Endothelial cell of hepatic sinusoid (primary cell): ENCODE measurements at regions not wholly inside any gene's neighbourhood (a gene's known extent, or its start where the extent isn't known, plus 50 kb on each side); places are given as distances from the start of the nearest gene placed in this dataset.
"Not testable (repeated sequence)": the region's sequence is repeated elsewhere in the genome, so short reads cannot be mapped to it uniquely, and the experiment has no call there.

ENCODE experiments used
- in situ Hi-C: cut with HindIII; loops from 2 replicates; pipeline ENCODE4 v1.10.0; 2017; ENCODE audit warnings: low sequenced_read_pairs

DNA sequence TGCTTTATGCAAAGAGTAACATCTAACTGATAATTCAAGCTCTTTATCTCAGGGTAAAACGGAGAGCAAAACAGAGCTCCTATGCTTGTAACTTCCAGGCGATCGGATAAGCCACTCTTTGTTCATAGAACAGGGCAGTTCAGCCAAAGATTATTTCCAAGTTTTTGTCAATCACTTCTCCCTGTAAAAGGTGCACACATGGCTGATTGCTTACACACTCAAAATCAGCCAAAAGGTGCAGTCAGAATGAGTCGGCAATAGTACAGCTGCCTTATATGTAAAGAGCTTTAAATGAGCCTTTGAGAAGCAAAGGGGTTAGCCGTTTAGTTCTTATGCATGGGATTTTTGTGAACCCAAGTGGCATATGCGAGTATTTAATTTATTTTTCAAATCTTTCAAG, 449.6 kb upstream of the POU3F2 start:
- in situ Hi-C loops, result no loop called here

DNA sequence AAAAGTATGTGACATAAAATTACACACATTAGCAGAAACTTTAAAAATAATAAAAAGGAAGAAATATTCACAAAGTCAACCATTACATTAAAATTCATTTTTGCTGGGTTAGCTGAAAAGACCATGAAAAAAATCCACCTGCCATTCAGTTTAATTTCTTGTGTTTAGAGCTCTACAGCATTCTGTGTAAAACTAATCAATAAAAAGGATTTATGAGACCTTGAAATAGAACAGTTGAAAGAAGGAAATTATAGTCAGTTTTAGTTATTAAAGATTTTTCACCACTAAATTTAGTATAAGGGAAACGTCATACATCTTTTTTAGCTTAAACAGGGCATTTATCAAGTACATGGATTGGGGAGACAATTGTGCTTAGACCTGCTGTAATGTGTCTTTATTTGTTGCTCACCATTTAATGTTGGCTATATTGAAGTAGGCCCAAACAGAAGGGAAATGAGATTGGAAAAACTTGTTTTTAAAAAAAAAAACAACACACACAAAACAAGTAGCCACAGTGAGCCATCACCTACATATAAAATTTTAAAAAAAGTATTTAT, 438.7 kb upstream of the POU3F2 start:
- in situ Hi-C loops, result no loop called here

DNA sequence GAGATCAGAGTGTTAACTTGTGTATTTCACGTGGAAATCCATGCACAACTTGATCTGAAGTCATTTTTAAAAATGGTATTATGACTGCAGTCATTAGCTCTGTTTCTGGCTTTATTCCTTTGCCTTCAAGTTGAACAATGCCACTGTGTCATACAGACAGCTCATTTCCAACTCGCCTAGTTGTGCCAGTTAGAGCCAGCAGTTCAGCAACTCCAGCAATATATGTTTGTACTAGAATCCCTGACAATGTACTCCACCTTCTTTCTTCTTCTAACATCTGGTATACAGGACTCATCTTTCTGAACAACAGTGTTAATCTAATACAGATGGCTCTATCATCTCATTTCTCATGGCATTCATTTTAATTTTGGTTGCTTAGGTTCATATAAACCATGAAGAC, 418.3 kb upstream of the POU3F2 start:
- in situ Hi-C loops, result no loop called here

DNA sequence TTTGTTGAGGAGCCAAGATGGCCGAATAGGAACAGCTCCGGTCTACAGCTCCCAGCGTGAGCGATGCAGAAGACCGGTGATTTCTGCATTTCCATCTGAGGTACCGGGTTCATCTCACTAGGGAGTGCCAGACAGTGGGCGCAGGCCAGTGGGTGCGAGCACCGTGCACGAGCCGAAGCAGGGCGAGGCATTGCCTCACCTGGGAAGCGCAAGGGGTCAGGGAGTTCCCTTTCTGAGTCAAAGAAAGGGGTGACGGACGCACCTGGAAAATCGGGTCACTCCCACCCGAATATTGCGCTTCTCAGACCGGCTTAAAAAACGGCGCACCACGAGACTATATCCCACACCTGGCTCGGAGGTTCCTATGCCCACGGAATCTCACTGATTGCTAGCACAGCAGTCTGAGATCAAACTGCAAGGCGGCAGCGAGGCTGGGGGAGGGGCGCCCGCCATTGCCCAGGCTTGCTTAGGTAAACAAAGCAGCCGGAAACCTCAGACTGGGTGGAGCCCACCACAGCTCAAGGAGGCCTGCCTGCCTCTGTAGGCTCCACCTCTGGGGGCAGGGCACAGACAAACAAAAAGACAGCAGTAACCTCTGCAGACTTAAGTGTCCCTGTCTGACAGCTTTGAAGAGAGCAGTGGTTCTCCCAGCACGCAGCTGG, 417.7 kb upstream of the POU3F2 start:
- in situ Hi-C loops, result not testable (repeated sequence)

DNA sequence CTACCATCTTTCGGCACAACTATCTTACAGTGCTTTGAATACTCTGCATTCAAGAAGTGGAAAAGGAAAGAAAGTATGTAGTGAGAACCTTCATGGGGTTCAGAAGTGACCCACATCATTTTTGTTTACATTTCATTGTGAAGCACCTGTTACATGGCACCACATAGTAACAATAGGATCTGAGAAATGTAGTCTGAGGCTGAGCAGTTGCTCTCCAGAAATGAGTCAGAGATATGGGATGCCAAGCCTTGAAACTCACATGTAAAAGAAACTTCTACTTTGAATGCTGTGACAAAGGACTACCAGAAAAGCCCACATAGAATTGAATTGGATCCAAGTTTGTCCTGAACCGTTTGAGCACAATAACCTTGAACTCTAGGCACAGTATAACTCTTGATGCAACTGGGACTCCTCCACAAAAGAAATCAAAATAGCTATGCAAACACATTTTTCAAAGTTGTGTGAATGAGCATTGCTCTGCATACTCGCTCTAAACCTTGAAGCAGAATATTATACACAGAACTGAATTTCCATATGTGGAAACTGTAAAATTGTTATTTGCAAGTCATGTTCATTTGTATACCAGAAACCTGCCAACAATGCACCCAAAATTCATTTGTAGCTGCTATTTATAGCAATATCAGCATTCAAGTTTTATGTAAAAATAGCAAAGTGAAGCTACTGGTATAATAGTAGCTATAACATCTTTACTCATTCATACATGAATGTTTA, 400.9 kb upstream of the POU3F2 start:
- in situ Hi-C loops, result no loop called here

DNA sequence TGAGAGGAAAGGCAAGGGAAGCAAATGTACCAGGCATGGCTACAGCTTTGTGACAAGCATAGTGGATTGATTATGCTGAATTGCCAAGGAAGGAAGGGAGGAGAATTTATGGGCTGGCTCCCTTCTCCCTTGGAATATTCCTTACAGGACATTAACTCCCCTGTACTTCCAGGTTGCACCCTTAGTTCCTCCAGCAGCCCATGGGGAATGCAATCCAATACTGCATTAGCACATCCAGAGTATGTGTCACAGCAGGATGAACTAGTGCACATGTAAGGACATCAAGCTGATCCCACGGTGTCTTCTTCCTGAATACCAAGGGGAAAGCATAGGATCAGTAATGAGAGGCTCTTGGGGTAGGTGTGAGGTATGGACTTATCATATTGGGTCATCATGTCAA, 390.7 kb upstream of the POU3F2 start:
- in situ Hi-C loops, result no loop called here

DNA sequence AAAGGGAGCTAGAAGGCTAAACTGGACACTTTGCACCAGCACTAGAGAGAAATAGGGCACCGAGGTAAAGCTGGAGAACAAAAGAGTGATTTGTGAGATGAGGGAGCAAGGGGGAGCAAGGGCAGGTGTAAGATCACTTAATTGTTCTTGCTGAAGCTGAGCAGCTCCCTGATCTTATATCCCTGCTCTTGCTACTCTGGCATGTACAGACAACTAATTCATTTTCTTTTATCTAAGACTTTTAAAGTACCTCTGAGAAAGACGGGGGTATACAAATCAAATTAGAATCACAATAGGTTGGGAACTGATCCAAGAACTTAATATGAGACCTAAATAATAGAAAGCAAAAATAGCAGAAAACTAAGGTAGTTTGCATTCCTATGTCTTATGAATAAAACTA, 381.7 kb upstream of the POU3F2 start:
- in situ Hi-C loops, result no loop called here

DNA sequence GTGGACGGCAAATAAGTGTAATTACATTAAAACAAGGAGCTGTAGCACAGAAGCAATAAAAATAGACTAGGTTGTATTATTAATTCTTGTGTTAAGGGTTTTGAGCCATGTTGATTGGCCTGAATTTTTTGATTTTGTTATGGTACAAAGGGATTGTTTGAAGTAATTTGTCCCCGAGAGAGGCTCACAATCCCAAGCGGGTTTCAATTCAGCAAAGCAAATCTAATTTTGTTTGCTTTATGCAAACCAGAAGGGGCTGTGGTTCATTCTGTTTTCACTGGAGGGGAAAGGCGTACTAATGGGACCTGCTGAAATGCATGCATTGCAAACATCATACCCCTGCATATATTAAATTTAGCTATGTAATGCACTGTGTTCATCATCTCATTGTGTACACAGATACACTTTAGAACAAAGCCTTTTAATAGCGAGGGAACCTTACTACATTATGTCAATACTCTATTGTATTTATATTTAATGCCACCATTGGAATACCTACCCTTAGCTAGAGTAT, 379.5 kb upstream of the POU3F2 start:
- in situ Hi-C loops, result no loop called here

DNA sequence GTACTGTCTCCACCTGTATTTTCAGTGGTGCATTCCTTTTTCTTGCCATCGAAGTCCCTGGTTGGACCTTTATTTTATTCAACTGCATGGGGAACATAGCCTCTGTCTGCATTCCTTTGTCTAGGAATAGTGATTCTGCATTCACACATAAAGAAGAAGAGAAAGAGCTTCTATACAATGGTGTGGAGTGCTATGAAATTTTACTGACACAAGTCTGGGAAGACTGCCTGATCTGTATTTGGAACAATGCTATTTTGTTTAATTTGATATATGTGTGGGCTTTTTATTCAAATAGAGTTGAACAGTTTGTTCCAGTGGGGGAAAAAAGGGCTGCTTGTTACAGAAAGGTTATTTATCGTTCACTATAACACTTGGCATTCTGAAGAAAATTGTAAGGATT, 375.7 kb upstream of the POU3F2 start:
- in situ Hi-C loops, result no loop called here

DNA sequence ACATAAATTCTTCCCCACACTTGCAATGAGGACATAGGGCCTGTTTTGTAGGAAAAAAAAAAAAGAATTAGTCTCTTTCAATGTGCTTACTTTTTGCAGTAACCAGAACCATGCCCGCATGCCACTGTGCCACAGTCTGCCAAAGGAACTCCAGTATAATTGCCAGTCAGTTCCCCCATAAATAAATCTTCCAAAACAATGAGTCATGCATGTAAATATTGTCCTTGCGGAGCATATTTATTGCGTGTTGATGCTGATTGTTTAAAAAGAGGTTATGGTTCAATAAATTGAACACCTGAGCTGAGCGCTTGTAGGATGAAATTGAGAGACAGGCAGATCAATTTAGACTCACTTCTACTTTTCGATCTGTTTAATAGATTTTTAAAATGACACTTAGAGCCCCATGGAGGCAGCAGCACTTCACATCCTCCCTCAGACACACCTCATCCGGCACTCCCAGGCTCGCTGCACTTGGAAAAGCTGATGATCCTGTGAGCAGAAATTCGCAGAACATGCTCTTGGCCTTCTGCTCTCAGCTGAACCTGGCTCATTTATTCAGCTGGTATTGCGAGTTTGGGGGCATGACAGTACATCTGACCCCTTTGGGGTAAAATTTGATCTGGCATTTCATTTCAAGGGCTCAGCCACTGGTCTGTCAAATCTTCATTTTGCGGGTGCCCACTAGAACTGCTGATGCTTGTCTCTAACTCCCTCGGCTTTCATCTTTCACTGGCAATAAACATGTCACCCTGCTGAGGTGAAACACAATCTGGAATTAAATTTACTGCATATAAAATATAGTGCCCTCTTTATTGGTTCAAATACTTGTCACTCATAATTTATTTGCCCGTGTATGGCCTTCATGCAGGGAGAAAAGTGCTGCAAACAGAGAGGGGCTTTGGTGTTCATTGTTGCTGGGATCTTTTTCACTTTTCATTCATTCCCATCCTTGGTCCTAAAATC, 371.1 kb upstream of the POU3F2 start:
- in situ Hi-C loops, result no loop called here

DNA sequence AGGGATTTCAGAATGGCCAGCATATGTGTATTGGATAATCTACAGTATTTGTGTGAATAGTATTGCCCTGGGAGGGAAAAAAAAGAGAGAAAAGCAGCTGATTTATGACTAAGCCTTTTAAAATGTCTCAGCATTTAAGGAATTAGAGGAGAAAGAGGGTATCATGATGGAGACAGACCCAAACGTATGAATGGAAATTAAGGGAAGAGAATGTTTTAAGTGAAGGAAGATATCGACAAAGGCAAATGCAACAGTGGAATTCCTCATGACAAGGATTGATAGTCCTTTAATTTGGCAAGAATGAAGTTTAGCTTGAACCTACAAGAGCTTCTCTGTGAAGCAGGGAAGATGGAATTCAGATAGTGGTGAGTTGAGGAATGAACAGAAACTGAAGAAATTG, 367.3 kb upstream of the POU3F2 start:
- in situ Hi-C loops, result no loop called here

DNA sequence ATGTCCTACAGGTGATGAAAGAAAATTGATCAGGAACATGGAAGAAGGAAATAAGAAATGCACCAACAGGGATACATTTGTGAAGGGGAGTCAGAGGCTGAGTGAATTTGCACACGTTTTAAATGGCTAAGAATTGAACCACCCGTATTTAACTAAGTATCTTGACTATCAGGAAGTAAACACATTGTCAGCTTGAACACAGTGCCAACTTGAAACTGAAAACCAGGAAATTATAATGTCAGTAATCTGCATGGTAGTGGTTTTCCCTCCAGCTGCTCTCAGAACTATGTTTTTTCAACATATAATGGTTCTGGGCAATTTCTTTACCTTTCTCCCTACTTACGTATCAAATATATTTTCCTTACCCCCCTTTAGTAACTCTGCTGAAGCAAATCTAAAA, 366.5 kb upstream of the POU3F2 start:
- in situ Hi-C loops, result no loop called here

DNA sequence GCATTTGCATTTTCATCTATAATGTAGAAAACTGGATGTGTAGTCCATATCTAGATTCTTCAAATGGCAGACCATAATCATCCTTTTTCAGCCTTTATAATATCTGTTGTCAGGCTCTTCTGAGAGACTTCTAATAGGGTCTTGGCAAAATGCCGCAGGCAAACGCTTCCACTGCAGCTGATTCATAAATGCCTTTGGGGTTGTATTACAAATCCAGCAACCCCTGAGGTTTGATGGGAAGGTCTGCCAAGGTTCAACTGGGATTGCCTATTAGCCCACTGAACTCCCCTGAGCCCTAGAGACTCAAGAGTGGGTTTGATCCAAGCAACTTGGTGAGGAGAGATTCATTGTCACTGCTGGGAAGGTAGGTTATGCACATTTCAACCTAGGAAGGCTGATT, 365.2 kb upstream of the POU3F2 start:
- in situ Hi-C loops, result no loop called here

DNA sequence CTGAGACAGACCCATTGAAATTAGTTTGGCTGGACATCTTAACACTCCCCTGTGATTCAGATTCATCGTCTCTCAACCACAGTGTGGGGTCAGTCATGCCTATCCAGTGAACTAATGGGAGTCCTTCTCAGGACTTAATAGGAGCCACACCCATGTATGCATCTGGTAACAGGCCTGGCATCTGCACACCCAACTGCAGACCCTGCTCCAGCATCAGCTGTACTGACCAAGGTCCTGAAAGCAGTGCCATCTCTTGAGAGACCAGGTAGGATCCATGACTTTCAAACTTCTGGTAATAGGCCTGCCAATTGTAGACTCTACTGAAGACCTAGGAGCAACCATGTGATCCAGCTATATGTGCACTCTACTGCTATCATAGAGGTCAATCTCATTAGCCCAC, 363.6 kb upstream of the POU3F2 start:
- in situ Hi-C loops, result no loop called here

DNA sequence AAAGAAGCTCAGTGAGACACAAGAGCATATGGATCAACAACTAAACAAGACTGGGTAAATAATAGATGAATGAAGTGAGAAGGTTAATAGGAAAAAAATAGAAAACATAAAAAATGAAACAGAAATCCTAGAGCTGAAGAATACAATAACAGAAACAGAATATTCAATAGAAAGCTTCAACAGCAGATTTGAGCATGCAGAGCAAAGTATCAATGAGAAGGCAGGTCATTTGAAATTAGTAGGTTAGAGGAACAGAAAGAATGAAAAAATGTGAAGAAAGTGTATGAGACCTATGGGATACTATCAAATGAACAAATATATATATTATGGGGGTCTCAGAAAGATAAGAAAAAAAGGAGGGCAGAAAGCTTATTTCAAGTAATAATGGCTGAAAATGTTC, 362.9 kb upstream of the POU3F2 start:
- in situ Hi-C loops, result no loop called here

DNA sequence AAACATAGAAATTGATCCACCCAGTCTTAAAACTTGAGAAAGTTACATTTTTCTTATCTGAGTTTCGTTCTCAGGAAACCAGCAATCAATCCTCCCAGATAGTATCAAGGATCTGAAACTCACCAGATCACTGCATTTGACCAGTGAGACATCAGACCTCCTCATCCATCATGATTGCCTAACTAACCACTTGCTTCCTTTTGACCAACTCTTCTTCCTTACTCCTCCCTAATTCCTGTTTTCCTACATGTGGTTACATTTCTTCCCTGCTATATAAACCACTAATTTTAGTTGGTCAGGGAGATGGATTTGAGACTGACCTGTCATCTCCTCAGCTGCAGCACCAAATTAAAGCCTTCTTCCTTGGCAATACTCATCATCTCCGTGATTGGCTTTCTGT, 357.1 kb upstream of the POU3F2 start:
- in situ Hi-C loops, result no loop called here

DNA sequence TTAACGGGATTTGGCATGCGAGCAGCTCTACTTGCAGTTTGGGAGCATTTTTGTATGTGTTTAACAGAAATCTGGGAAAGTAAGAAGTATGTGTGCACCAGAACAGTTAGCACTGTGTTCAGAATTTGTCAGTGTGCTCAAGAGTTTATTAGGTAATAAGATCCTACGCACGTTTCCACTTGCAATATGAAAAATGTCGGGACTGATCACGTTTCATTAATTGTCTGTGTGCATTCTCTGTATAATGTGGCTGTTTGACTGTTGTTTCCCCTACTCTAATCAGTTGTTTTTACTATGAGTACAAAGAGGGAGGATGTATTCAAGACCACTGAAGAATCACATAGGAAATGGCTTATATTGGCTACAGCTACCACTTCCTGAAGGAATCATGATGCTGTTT, 349.7 kb upstream of the POU3F2 start:
- in situ Hi-C loops, result no loop called here

DNA sequence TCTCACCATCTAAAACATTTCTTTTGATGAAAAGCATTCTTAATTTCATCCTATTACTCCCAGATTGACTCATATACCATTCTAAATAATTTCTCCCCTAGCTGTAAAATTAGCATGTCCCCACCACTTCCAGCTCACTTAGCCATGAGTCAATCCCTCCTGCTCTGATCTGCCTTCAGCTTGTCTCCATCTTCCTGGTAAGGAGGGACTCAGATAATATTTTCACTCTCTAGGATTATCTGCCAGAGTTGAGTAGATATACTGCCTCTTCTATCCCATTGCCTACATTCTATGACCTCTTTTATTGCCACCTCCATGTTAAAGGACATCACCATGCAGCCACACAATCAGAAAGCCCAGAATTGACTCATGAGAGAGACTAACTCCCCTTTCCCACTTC, 348.8 kb upstream of the POU3F2 start:
- in situ Hi-C loops, result no loop called here

DNA sequence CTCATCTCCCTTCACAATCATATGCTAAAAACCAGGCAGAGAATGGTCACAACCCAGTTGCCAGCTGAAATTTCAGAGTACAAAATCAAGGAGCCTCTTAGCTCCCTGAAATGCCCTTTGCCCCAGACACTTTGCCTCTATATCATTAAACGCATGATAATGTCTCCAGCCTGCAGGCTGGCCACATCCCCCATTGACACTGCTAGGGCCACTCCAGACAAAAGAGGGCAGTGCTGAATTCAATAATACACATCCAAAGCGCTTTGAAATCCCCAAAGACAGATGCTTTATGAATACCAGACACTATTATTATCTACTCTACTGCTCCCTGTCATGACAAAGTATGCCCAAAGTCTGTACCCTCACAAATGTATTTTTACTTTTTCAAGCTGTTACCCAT, 348.3 kb upstream of the POU3F2 start:
- in situ Hi-C loops, result no loop called here

DNA sequence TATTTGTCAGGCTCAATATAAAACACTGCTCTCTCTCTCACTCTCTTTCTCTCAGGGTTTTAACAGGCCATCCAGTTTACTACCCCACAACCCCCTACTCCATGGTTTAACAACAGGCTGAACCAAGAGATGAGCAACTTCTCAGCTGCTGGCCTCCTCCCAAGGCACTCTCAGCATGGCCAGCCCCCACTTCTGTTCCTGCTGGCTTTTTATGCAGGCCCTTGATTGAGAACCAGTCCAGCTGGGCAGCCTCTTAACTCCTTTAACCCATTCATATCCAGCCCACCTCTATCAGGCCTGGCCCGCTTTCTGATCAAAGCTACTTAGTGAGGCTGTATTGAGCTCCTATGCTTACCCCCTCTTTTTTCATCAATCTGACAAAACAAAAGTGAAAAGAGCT, 346.8 kb upstream of the POU3F2 start:
- in situ Hi-C loops, result no loop called here

DNA sequence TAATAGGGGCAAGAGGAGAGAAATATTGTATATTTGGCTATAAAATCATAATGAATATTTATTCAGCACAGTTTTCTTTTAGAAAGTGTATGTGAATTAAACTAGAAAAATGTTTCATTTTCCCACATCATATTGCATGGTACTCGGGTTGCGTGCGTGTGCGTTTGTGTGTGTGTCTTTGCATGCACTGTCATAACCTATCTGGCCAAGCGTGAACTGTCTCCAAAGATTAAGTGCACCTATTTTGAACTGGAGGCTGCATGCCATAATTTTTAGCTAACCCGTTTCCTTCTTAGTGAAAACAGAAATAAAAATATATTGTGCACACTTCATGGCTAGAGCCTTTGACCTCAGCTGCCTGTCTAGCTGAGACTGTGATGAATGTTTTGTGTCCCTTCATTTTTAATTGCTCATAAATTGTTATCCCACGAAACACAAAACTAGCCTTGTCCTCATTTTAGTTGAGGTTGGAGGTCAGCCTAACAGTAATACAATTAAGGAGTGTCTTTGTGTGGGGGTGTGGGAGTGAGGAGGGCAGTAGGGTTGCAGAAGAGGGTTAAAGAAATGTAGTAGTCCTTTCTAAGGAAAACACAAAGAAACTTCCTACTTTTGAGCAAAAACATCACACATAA, 336.1 kb upstream of the POU3F2 start:
- in situ Hi-C loops, result no loop called here
